K562 (cell line): ENCODE measurements at regions not wholly inside any gene's neighbourhood (a gene's known extent, or its start where the extent isn't known, plus 50 kb on each side); places are given as distances from the start of the nearest gene placed in this dataset.

Experiments used
- ATAC-seq: fragments of 200-7000 bp; cut with Tn5 transposase; 3 replicates; pipeline ENCODE4 v1.9.1; 2020; ENCODE audit warnings: moderate library complexity
- BruUV-seq: library from RNA; stranded (reverse); fragments of 400-500 nt; replicated peaks from 2 replicates; lab custom pipeline; 2021; lab: Mats Ljungman, UMichigan
- CTCF ChIA-PET: fragments of 300-600 bp; formaldehyde crosslinking; extraction: SDS; loops from one replicate; lab custom pipeline; 2021; ENCODE audit warnings: low intra/inter-chr PET ratio; lab: Yijun Ruan, JAX
- POLR2A ChIA-PET: fragments of 300-600, 350-650 bp; sonication (Branson Sonifier 250); formaldehyde crosslinking; extraction: SDS; loops from one replicate; lab custom pipeline; 2021; ENCODE audit warnings: antibody characterized with exemption, inconsistent platforms; lab: Yijun Ruan, JAX
- DNase-seq, 4 experiments: peaks; one replicate each; pipeline versions ENCODE4 v3.0.0 to v3.0.0-alpha.2; 2011 to 2018; ENCODE audit warnings: low spot score in 3 of 4, mixed read lengths in 3 of 4; ENCODE audit errors: extremely low read depth in 1 of 4
- FAIRE-seq: peaks from 2 replicates; lab custom pipeline; 2011; peaks lifted over from hg19 to GRCh38; lab: Jason Lieb, UNC
- H2AFZ ChIP-seq: 2 replicates; pipeline ENCODE4 v1.6.0; 2011; ENCODE audit warnings: low read depth, low read length, control low read depth, inconsistent platforms
- H3K27ac ChIP-seq: fragments of 200-600 bp; 3 replicates; pipeline ENCODE4 v1.8.0; 2011; ENCODE audit warnings: low read depth, mild to moderate bottlenecking, control low read depth, inconsistent platforms, low read length, moderate library complexity, mixed read lengths; ENCODE audit errors: extremely low read depth
- H3K27me3 ChIP-seq, 2 experiments: fragments of 300-600 bp in 1 of 2; 2 replicates in 1 of 2; 3 replicates in 1 of 2; pipeline versions ENCODE4 v1.6.0 to v1.8.0; 2011; ENCODE audit warnings: inconsistent platforms in 2 of 2, low read length in 2 of 2, mild to moderate bottlenecking in 1 of 2, mixed read lengths in 1 of 2, moderate library complexity in 1 of 2; ENCODE audit not compliant: control insufficient read depth in 2 of 2, insufficient read depth in 2 of 2
- H3K36me3 ChIP-seq: fragments of 300-600 bp; 3 replicates; pipeline ENCODE4 v1.8.0; 2011; ENCODE audit warnings: mild to moderate bottlenecking, low read length, inconsistent platforms; ENCODE audit not compliant: control insufficient read depth, insufficient read depth
- H3K4me1 ChIP-seq, 2 experiments: fragments of 200-600 bp in 1 of 2; replicated peaks in 1 of 2; 2 replicates in 1 of 2; 3 replicates in 1 of 2; pipeline versions ENCODE4 v1.5.1 to v1.8.0; 2011; ENCODE audit warnings: inconsistent platforms in 2 of 2, low read length in 2 of 2, mild to moderate bottlenecking in 1 of 2, mixed read lengths in 1 of 2, moderate library complexity in 1 of 2; ENCODE audit not compliant: control insufficient read depth in 2 of 2, insufficient read depth in 2 of 2
- H3K4me2 ChIP-seq: 2 replicates; pipeline ENCODE4 v1.6.1; 2011; ENCODE audit warnings: low read length, control low read depth, inconsistent platforms, mixed read lengths; ENCODE audit not compliant: insufficient read depth
- H3K4me3 ChIP-seq: fragments of 200-600 bp; sonication (generic), shearing (Covaris generic); 2 replicates; pipeline ENCODE4 v1.5.1; 2016; ENCODE audit warnings: control low read depth, inconsistent platforms
- H3K79me2 ChIP-seq: fragments of 200-600 bp; 3 replicates; pipeline ENCODE4 v1.8.0; 2011; ENCODE audit warnings: low read length, inconsistent platforms; ENCODE audit not compliant: control insufficient read depth, insufficient read depth
- H3K9ac ChIP-seq, 2 experiments: 2 replicates each; pipeline versions ENCODE4 v1.6.0 to v1.6.1; 2011; ENCODE audit warnings: low read depth in 2 of 2, low read length in 2 of 2, control low read depth in 1 of 2, inconsistent platforms in 1 of 2, mild to moderate bottlenecking in 1 of 2, mixed read lengths in 1 of 2; ENCODE audit not compliant: insufficient read depth in 1 of 2
- H3K9me1 ChIP-seq: one replicate; pipeline ENCODE4 v1.6.0; 2011; ENCODE audit warnings: inconsistent platforms, mild to moderate bottlenecking, low read length, moderate library complexity; ENCODE audit not compliant: control insufficient read depth, insufficient read depth
- H3K9me3 ChIP-seq: replicated peaks from 2 replicates; pipeline ENCODE4 v1.5.1; 2011; ENCODE audit warnings: low read depth, low read length, inconsistent platforms; ENCODE audit not compliant: control insufficient read depth, insufficient read depth
- H4K20me1 ChIP-seq: replicated peaks from 2 replicates; pipeline ENCODE4 v1.6.1; 2011; ENCODE audit warnings: low read length, inconsistent platforms, mixed read lengths; ENCODE audit not compliant: control insufficient read depth, insufficient read depth
- CTCFL ChIP-seq: IDR thresholded peaks from 2 replicates; pipeline ENCODE4 v1.6.1; 2011; ENCODE audit warnings: borderline replicate concordance, low read depth, mild to moderate bottlenecking, moderate library complexity, low read length; ENCODE audit not compliant: insufficient read depth, poor library complexity, severe bottlenecking
- E2F8 ChIP-seq: fragments of 450-650 bp; IDR thresholded peaks from 2 replicates; pipeline ENCODE4 v1.7.1; 2018; ENCODE audit warnings: mild to moderate bottlenecking, low read depth; ENCODE audit not compliant: partially characterized antibody
- MECOM ChIP-seq: fragments of 250-450 bp; sonication (Bioruptor Pico); IDR thresholded peaks from 2 replicates; pipeline ENCODE4 v1.8.0; 2022; ENCODE audit warnings: inconsistent platforms
- NKRF ChIP-seq: fragments of 450-650 bp; IDR thresholded peaks from 2 replicates; pipeline ENCODE4 v1.6.1; 2016; ENCODE audit warnings: borderline replicate concordance
- NONO ChIP-seq, 2 experiments: fragments of 200-400 bp in 1 of 2; fragments of 450-650 bp in 1 of 2; formaldehyde crosslinking in 1 of 2; IDR thresholded peaks; 2 replicates each; pipeline ENCODE4 v1.6.1; 2017; ENCODE audit warnings: low read depth in 2 of 2, mild to moderate bottlenecking in 2 of 2, moderate library complexity in 2 of 2, low read length in 1 of 2
- PBX2 ChIP-seq, 2 experiments: IDR thresholded peaks in 1 of 2; conservative IDR thresholded peaks in 1 of 2; 2 replicates each; pipeline ENCODE4 v1.6.1; 2016; ENCODE audit warnings: low read depth in 2 of 2, mild to moderate bottlenecking in 1 of 2, missing compliant biosample characterization in 1 of 2, missing genetic modification characterization in 1 of 2, moderate library complexity in 1 of 2
- SLC30A9 ChIP-seq: fragments of 250-450 bp; sonication (Bioruptor Pico); IDR thresholded peaks from 2 replicates; pipeline ENCODE4 v1.8.0; 2022; ENCODE audit warnings: mild to moderate bottlenecking, moderate library complexity
- ZBTB43 ChIP-seq: sonication (generic); formaldehyde crosslinking; IDR thresholded peaks from 2 replicates; pipeline ENCODE4 v1.8.0; 2023; ENCODE audit warnings: mild to moderate bottlenecking, missing genetic modification reagents
- ZNF584 ChIP-seq: fragments of 200-800 bp; sonication (Bioruptor generic); IDR thresholded peaks from 2 replicates; pipeline ENCODE4 v1.6.1; 2016; ENCODE audit warnings: low read depth, mild to moderate bottlenecking, missing genetic modification characterization, missing compliant biosample characterization
- ZNF778 ChIP-seq: fragments of 450-650 bp; formaldehyde crosslinking; IDR thresholded peaks from 2 replicates; pipeline ENCODE4 v1.4.0; 2020; ENCODE audit warnings: mild to moderate bottlenecking, moderate library complexity
- WGBS: fragments of 100-300 bp; shearing (Covaris generic); methylation state at CpG from one replicate; pipeline ENCODE4 v1.1.6; 2016; ENCODE audit warnings: low coverage, mixed read lengths; ENCODE audit not compliant: insufficient coverage; ENCODE audit errors: missing lambda C conversion rate; 5-methylcytosine and 5-hydroxymethylcytosine counted together
- in situ Hi-C: fragments of 300-500 bp; cut with MboI; formaldehyde crosslinking; loops from 4 replicates; pipeline ENCODE4 v1.15.0; 2018; ENCODE audit warnings: inconsistent platforms, mixed read lengths
- intact Hi-C: fragments of 100-400 bp; cut with micrococcal nuclease; formaldehyde crosslinking; loops from 2 replicates; pipeline ENCODE4 v1.14.2; 2022

- BruUV-seq, result no TSS peak
- ChIA-PET POLR2A (no interaction called here), CTCF (no interaction called here)
- no peaks in the 10 kb centered on the region for H3K36me3 ChIP-seq
- no peaks in the 10 kb centered on the region for H3K9me1 ChIP-seq
- H3K4me2 ChIP-seq, result no peak overlapping the region
- H3K4me3 ChIP-seq, result no peak overlapping the region
- H3K9me3 ChIP-seq, result no peaks in the 10 kb centered on the region
- no peak overlapping the region for H3K27ac ChIP-seq
- H2AFZ ChIP-seq, result no peak overlapping the region
- H3K79me2 ChIP-seq, result no peaks in the 10 kb centered on the region
- H4K20me1 ChIP-seq, result no peaks in the 10 kb centered on the region
- H3K27me3 ChIP-seq, result no peaks in the 10 kb centered on the region; a peak in 1 of 5 replicates
- DNase-seq, result no peak
- in situ Hi-C loops, result no loop called here
- FAIRE-seq, result no peak
- no peak overlapping the region for H3K9ac ChIP-seq
- no peaks in the 10 kb centered on the region for H3K4me1 ChIP-seq
- no peak for ATAC-seq
- intact Hi-C loops, result no loop called here
- 6% methylated on average over 3 of the region's 3 CpGs for WGBS
- no peak for TF ChIP-seq ZNF778 (CRISPR knock-in tag)
- TF ChIP-seq ZBTB43, result no peak
- no peak for TF ChIP-seq ZNF584 (CRISPR knock-in tag)
- no peak for TF ChIP-seq E2F8
- TF ChIP-seq CTCFL, result no peak
- TF ChIP-seq NONO (IDR thresholded peaks at IDR 0.05; ENCODE audit: low read depth in 2 of 2, low read length in 1 of 2), result no peak
- no peak for TF ChIP-seq SLC30A9 (CRISPR knock-in tag)
- no peak for TF ChIP-seq NKRF
- TF ChIP-seq PBX2 (CRISPR knock-in tag; IDR thresholded peaks at IDR 0.05; ENCODE audit: low read depth), result no peak
- TF ChIP-seq PBX2 (tag; conservative IDR thresholded peaks at IDR 0.05; ENCODE audit: low read depth), result no peak
- no peak for TF ChIP-seq MECOM (CRISPR knock-in tag)
Observed at GRCh38 chr4:96248225-96248624, 408.3 kb downstream of the PDHA2 start.
